ENCODE measurements at regions not wholly inside any gene's neighbourhood (a gene's known extent, or its start where the extent isn't known, plus 50 kb on each side); places are given as distances from the start of the nearest gene placed in this dataset.

GRCh38 chr3:94179059-94179458 lies 116.2 kb downstream of the NSUN3 start:
- TF ChIP-seq, protein P1, sequence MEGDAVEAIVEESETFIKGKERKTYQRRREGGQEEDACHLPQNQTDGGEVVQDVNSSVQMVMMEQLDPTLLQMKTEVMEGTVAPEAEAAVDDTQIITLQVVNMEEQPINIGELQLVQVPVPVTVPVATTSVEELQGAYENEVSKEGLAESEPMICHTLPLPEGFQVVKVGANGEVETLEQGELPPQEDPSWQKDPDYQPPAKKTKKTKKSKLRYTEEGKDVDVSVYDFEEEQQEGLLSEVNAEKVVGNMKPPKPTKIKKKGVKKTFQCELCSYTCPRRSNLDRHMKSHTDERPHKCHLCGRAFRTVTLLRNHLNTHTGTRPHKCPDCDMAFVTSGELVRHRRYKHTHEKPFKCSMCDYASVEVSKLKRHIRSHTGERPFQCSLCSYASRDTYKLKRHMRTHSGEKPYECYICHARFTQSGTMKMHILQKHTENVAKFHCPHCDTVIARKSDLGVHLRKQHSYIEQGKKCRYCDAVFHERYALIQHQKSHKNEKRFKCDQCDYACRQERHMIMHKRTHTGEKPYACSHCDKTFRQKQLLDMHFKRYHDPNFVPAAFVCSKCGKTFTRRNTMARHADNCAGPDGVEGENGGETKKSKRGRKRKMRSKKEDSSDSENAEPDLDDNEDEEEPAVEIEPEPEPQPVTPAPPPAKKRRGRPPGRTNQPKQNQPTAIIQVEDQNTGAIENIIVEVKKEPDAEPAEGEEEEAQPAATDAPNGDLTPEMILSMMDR (conservative IDR thresholded peaks at IDR 0.05): no peak
- H3K27ac ChIP-seq: no peak overlapping the region

DNA sequence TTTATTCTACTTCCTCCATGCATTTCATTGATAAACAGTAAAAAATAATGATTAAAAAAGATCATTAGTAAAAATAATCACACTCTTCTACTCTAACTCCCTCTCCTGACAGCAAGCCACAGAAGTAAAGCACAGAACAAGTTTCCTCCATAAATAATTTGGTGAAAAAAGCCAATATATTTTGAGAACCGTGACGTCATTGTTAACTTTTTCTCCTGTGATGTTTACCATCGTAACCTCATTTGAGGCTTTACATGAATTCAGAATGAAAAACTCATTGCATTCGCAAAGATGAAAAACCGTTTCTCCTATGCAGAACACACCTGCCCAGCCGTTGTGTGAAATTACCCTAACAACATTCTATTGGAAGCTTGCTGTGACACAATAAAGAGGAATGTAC lies 120.7 kb downstream of the NSUN3 start:
- TF ChIP-seq, protein P1 (conservative IDR thresholded peaks at IDR 0.05): no peak
- H3K27ac ChIP-seq: no peak overlapping the region

GRCh38 chr3:94184781-94185180 lies 121.9 kb downstream of the NSUN3 start:
- no peak overlapping the region for H3K27ac ChIP-seq
- TF ChIP-seq, protein P1 (conservative IDR thresholded peaks at IDR 0.05): no peak

DNA sequence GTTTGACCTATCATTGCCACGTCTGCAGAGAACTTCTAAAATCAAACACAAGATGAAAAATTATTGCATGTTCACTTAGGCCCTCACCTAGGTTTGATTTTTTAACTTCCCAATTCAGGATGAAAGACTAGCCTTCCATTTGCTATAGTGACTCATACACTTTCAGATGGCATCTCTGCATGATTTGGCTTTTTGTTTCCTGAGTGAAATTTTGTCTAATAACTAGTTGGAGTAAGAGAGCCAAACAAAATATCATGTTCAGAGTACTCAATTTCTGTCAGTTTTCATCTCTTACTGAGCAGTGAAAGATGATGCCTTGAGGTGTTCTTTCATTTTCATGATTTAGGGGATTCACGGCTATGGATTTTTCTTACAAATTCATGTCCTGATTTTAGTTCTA lies 122.9 kb downstream of the NSUN3 start:
- no peak overlapping the region for H3K27ac ChIP-seq
- TF ChIP-seq, protein P1 (conservative IDR thresholded peaks at IDR 0.05): no peak

DNA sequence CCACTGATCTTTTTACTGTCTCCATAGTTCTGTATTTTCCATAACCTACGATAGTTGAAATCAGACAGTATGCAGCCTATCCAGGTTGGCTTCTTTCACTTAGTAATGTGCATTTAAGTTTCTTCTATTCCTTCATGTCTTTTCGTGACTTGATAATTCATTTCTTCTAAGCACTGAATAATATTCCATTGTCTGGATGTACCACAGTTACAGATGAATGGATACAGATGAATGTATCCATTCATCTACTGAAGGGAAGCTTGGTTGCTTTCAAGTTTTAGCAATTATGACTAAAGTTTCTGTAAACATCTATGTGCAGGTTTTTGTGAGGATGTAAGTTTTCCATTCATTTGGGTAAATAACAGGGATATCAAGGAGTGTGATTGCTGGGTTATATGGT lies 124.8 kb downstream of the NSUN3 start:
- H3K27ac ChIP-seq: no peak overlapping the region
- TF ChIP-seq, protein P1 (conservative IDR thresholded peaks at IDR 0.05): no peak

- TF ChIP-seq, protein P1 (conservative IDR thresholded peaks at IDR 0.05): no peak
These were observed 132.5 kb downstream of the NSUN3 start for GRCh38 chr3:94195381-94195780.

DNA sequence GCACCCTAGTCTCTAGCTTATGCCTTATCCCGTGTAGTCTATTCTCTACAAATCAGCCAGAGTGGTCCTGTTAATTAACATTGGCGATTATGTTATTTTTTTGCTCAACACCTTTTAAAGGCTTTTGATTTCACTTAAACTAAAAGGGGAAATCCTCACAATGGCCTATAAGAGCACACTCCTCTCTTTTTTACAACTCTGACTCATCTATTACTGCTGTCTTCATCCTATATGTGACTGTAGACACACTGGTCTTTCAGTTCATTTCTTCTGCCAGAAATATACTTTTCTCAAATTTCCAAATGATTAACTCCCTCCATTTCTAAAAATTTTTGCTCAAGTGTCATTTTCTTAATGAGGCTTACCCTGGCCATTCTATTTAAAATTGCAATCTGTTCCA lies 143.4 kb downstream of the NSUN3 start:
- H3K27ac ChIP-seq: no peak overlapping the region
- TF ChIP-seq, protein P1 (conservative IDR thresholded peaks at IDR 0.05): no peak

More at GRCh38 chr3:94195381-94195780, 132.5 kb downstream of the NSUN3 start:
- H3K27ac ChIP-seq: no peak overlapping the region

GRCh38 chr3:94210256-94210655 lies 147.4 kb downstream of the NSUN3 start:
- H3K27ac ChIP-seq: no peak overlapping the region
- TF ChIP-seq, protein P1 (conservative IDR thresholded peaks at IDR 0.05): no peak
